GM12891 (cell line): ENCODE measurements at regions not wholly inside any gene's neighbourhood (a gene's known extent, or its start where the extent isn't known, plus 50 kb on each side); places are given as distances from the start of the nearest gene placed in this dataset.

ENCODE experiments used
- POLR2AphosphoS5 ChIP-seq: IDR thresholded peaks from 2 replicates; pipeline ENCODE4 v1.6.1; 2011; ENCODE audit warnings: low read depth, low read length, control low read depth
- TAF1 ChIP-seq: IDR thresholded peaks from 2 replicates; pipeline ENCODE4 v1.6.1; 2011; ENCODE audit warnings: low read depth, low read length, control low read depth

DNA sequence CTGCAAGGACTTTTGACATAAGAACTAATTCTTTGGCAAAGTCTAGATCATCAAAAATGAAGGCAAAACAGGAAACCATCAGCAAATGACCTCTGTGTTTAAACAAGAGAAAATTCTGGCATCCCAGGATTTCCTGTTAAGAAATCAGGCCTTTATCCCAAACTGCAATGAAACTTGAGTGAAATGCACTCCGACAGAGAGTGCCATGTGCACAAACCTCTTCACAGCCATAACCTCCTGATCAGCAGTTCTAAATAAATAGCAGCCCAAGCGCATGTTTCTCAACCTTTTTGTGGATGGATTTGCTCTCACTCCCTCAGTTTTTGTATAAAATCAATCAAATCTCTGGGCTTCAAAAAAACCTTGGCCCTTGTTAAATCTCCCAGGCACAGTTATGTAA is 107.7 kb upstream of the EEPD1 start:
- TF ChIP-seq TAF1 (no peak), POLR2AphosphoS5 (no peak)
